Stimulated activated CD8-positive, alpha-beta memory T cell treated with anti-CD3 and anti-CD28 coated beads, Interleukin-12 subunit alpha, Interleukin-12 subunit beta, amount 100 ng/mL, for 1 hour (primary cell): ENCODE measurements at regions not wholly inside any gene's neighbourhood (a gene's known extent, or its start where the extent isn't known, plus 50 kb on each side); places are given as distances from the start of the nearest gene placed in this dataset.

Source experiments
- DNase-seq: peaks from one replicate; pipeline ENCODE4 v3.0.0-alpha.2; 2020; ENCODE audit warnings: low read depth

DNA sequence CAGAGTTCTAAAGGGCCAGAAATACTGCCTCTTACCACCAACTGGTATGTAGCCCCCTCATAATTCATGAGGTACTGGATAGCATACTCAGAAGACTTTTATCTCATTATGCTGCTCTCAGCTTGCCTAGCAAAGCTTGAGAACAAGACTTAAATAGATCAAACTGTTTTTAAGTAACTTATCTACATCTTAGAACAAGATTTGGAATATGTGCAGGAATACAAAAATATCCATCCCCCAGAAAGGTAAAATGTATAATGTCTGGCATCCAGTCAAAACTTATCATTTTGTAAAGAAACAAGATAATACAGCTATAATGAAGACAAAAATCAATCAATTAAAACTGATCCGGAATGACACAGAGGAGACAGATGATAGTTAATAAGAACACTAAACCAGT is 400.4 kb upstream of the TGFBR2 start:
- DNase-seq, result no peak

DNA sequence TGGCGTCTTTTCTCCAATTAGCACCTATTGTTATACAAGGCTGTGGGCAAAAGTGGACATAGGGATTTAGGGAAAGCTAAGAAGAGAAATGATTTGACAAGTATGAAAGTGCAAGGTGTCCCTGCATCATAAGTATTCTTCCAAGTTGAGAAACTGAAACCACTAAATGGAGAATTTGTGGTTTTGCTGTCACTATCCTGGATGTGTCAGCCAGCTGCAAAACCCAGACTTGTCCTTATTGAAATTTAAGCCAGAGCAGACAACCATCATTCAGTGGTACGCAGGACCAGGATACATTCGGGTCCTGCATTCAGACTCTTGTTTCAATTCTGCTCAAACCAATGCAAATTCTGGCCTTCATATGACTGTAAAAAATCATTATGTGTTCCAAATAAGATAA is 384.8 kb upstream of the TGFBR2 start:
- DNase-seq, result no peak

DNA sequence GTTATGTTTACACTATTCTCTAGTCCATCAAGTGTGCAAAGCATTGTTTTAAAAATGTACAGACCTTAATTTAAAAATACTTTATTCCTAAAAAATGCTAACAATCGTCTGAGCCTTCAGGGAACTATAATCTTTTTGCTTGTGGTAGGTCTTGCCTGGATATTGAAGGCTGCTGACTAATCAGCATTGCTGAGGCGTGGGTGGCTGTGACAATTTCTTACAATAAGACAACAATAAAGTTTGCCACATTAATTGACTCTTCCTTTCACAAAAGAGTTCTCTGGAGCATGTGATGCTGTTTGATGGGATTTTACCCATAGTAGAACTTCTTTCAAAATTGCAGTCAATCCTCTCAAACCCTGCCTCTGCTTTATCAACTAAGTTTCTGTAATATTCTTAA is 384.0 kb upstream of the TGFBR2 start:
- no peak for DNase-seq

DNA sequence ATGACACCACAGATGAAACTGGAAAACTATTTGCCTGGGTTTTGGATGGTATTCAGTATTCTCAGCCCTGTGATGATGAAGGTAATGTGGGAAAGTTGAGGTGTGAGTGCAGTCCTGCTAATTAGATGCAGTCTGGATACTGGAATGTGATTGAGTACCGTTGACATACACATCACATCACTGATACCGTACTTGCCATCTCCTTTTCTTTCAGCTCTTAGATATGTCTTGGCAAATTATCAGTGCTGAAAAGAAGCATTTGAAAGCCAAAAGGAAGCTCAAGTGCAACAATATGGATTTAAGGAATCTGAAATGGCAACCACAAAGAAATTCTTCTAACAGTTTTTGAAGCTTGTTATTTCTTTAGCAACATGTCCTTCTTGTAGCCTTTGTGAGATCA is 381.4 kb upstream of the TGFBR2 start:
- no peak for DNase-seq

DNA sequence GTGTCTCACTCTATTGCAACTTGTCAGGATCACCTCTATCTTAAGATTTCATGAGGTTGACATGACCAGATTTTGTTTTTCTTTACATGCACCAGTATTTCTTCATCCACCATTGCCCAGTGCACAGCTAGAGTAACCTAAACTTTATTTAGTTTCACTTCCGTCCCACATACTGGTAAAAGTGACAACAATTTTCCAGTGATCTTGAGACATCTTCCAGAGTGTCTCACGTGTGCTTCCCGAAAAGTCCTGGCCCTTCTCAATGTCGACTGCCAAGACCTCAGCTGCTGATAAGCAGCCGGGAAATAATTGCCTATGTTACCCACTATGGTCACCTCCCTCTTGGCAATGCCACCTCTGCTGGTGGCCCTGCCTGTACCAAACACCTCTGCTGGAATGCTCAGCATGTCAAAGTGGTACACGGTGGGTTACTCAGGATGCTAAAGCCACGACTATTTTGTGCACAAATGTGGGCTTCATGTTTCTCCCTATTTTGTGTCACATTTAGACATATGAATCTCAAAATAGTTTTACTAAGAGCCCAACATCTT is 379.7 kb upstream of the TGFBR2 start:
- no peak for DNase-seq

DNA sequence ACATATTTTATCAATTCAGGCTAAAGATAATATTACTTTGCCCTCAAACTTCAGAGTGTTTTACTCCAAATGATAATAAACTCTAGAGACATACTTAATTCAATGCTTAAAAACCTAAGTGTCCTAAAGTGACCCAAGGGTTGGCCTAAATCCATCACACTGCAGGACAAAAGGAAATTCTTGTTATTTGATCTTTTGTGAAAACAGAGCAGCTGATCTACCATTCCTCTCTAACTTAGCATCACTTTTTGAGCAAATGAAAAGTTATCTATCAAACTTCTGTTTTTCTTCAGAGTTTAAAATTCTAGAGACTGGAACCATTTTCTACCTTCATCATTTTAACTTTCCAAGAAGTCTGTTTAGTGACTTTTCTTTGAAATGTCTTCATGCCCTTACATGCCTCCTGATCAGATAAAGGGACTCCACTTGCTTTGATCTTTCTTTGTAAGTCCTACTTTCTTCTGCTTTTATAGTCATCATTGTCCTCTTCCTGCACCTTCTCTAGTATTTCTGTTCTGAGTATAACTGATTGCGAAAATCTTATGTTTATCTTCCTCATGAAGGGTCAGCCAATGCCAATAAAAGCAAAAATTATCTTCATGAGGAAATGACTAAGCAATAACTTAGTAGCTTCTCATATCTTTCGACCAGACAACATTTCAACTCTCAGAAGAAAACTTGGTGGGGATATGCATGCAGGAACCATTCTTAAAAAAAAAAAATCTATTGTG is 378.7 kb upstream of the TGFBR2 start:
- DNase-seq, result no peak

DNA sequence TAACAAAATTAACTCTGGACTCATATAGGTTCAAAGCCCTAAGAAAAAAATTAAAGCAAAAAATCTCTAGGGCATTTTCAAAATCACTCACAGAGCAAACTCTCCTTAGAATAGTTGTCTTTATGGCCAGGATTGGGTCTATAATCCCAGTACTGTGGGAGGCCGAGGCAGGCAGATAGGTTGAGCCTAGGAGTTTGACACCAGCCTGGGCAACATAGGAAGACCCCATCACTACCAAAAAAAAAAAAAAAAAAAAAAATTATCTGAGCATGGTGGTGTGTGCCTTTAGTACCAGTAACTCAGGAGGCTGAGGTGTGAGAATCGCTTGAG is 378.1 kb upstream of the TGFBR2 start:
- DNase-seq, result no peak

DNA sequence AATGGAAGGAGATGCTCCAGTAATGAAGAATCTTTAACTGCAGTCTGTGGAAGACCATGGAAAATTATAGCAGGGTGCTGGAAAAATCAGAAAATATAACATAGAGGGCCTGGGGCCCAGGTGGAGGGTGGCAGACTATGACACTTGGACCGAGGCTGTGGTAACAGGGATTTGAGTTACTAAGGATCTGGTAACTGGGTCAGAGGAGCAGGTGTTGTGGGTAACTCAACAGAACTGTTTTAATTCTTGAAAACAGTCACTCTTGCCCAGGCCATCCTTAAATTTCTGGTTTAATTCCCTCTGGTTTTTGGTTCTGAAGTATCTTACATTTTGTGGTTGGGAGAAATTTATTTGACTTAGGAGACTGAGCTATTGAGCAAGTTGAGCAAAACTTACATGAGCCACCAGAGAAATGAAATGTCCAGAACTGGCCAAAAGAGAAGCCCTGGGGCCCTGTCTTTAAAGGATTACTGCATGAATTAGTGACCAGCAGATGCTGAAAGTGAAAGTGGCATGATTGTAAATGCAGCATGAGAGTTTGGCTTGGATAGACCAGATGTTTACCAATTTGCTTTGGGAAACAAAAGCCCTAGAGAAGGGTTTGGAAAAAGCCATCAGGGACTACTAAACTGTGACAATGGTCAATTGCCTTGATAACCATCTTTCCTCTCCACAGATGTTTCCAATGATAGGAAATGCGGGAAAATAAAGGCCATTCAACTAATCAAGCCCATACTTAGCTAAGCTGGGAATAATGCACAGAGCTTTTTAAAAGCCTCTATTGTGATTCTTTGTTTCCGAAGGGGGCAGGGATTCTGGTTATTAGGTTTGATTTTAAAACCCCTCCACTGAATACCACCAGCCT is 374.9 kb upstream of the TGFBR2 start:
- no peak for DNase-seq

DNA sequence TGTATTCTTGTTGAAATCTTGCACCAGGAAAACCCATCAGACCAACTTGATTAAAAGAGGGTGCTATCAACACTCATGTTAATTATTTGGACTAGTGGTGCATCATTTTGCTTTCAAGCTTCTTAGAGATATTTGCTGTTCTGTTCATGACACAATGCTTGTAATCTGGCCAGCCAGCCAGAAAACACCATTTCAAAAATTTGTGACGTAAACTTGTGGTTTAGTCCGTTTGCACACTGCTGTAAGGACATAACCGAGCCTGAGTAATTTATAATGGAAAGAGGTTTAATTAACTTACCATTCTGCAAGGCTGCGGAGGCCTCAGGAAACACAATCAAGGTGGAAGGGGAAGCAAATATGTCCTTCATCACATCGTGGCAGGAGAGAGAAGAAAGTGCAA is 374.3 kb upstream of the TGFBR2 start:
- DNase-seq, result no peak

DNA sequence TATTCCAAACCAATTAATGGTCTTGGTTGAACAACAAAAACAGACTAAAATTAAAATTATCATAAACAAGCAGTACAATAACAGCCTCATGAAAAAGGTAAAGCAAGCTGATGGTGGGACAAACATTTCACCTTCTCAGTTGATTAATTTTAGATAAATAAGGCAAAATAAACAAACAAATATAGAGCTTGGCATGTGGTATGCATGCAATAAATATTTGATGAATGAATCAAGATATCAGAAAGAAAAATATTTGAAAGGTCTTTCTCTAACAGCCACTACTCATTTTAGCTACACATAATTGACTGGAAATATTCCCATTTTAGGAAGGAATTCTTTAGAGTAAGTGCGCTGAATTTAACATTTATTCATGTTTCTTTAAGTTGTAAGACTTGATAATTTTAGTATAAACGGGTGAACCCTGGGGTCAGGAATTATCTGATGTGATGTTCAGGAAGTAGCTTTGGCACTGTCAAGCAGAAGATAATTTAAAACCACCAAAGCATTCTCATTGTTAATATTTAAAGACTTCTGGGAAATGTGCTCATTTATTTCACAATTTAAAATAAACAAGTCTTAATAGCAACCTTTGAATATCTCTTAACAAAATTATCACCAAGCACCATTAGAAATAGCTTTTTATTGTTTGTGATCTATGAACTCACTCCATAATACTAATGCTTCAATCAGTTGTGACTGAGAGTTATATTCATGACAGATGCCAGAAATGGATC is 372.3 kb upstream of the TGFBR2 start:
- no peak for DNase-seq

DNA sequence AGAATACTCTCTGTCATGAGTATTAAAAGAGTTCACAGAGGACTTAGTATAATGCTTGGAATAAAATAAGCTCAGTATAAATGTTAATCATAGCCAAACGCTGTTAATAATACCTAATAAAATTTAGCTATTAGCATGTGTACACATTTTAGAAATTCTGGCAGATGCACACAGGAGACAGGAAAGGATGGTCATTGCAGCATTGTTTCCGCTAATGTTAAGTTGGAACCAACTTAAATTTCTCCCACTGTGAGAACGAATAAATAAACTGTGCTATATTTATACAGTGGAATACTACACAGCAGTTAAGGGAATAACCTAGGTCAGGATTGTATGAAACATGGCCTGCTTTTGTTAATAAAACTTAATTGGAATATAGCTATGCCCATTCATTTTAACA is 370.4 kb upstream of the TGFBR2 start:
- no peak for DNase-seq

DNA sequence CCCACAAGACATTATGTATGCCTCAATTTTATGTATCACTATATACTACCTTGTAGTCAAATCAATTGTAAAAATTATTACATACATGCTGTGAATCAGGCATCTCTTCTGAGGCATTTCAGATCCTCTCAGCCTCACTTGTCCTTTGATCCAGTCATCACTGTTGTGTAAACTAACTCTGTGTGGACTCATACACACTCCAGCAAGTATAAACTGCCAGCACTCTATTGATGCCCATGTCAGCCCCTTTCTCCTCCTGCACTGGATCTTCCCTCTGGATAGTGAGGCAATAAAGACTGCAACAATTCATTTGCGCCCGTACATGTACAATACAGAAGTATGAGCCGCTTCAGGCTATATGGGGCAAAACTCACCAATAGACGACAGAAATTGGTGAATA is 364.7 kb upstream of the TGFBR2 start:
- no peak for DNase-seq

DNA sequence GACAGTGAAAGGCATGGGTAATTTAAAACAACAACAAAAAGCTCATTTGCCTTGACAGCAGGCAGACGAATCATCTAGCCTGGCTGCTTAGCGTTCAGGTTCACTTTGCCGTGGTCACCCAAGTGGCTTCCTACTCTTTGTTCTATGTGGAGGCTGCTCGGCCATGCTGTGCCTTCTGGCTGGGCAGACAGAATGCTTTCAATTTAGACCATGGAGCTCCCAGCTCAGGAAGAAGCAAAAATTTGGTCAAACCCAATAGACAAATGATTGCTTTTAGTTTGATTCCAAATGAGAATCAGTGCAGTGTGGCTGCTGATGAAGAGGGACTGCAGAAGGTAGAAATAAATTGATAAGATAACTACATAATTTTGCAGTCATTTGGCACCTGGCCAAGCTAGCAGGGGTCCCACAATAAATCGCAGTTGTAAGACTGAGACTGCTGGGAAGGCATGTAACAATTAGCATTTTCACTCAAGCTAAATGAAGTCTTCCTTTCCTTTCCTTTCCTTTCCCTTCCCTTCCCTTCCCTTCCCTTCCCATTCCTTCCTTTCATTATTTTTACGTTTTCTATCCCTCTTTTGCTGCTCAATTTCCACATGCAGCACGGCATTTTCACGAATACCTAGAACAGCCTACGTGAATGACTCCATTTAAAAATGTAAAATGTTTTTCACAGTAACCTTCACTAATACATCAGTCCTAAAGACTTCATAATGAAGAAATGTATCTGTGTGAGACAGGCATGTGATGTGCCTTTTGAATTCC is 360.4 kb upstream of the TGFBR2 start:
- no peak for DNase-seq

DNA sequence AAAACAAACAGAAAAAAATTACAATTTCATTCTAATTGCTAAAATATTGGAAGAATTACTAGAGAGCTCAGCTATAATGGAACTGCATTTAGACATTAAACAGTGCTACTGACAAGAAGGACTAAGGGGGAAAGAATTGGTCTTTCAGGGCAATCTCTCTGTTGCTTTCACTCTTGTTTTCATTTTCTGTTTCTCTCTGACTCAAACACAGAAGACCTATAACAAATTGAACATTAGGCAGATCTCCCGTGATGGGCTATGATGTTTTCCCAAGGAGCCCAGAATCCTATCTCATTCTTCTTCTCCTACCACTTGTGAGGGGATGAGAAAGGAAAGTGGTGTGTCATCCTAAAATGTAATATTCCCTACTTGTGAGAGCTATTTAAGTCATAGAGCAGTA is 358.0 kb upstream of the TGFBR2 start:
- no peak for DNase-seq

DNA sequence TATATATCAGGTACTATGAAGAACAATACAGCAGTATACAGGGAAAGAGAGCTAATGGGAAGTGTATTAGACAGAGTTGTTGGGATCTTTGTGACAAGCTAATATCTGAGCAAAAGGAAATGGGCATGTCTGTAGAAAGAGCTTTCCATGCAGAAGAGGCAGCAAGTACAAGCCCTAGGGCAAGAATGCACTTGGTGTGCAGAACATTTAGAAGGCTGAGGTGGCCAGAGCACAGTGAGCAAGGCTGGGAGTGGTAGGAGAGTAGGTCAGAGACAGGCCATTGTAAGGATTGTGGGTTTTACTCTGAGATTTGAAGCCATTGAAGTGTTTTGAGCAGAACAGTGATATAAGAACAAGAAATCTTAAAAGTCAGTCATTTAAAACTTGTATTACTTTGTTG is 353.9 kb upstream of the TGFBR2 start:
- no peak for DNase-seq

DNA sequence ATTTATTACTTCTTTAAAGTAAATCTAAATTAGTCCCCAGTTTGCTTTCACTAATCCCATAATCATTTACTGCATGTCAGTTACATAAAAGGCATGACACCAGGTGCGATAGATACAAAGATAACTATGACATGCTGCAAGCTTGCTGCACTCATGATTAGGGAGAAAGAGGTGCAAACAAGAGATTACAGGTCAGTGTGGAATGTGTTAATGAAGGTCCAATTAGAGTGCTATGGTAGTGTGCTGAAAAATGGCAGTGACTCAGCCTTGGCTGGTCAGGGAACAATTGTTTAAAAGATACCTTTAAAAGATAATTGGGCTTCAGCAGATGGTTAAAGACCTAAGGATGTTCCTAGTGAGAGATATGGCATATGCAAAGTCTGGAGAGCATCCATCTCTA is 352.6 kb upstream of the TGFBR2 start:
- DNase-seq, result no peak

DNA sequence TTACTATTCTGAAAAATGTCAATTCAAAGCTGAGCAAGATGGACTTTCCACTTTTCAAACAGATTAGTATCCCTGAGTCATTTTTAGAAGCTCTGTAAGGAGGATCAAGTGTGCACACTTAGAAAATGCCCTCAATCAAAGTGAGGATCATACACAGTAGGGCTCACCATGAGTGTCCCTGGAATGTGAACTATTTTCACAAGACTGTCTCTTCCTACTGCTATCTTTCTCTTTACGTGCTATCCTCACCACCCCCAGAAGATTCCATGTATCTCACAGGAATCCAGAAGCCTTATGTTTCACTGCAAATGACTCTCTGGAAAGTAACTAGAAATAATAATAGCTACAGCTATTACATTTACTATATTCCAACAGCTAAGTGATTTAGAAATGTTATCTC is 349.9 kb upstream of the TGFBR2 start:
- no peak for DNase-seq

DNA sequence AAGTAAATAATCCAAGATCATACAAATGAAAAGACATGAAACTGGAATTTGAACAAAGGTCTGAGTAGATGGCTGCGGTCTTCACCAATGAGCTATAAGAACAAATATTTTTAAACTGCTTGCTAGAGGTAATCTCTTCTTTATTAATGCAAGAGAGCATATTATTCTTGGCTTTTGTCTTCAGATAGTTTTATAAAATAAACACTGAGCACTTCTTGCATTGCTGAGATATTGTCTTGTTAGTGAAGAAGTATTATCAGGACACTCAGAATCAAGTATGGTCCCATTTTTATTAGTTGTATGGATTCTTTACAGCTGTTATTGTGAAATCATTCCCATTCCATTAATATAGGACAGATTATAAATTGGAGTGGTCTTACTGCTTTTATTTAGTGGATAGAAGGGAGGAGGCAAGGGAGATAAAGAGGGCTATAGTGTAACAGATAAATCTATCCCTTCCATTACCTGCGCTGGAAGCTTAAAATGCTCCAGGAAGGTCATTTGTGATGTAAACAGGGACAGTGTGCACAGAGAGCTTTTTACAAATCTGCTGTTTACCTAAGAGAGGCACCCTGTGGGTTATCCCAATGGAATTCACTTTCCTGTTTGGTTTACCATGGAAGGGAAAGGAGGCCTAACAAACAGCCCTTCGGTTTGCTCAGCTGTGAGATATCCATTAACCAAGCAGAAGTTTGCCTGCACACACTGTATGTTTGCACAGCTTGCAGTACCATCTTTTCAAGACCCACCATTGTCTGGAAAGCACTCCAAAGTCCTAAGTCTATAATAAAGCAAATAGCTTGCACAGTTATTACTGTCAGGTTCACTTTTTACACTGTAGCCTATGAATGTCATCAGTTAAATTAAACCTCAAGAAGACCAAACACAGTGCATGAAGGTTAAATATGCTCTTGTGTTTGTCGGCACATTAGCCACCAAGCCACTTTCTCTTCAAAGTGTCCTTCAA is 347.7 kb upstream of the TGFBR2 start:
- no peak for DNase-seq

DNA sequence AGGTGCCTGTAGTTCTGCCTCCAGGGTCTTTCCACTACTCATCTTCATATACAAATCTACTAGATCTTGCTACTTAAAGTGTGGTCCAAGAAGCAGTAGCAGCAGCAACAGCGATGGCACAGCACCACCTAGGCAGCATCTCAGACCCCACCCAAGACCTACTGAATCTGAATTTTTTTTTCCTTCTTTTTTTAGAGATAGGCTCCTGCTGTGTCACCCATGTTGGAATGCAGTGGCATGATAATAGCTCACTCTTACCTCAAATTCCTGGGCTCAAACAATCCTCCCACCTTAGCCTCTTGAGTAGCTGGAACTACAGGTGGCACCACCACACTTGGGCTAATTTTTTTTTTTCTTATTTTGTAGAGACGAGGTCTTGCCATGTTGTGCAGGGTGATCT is 346.7 kb upstream of the TGFBR2 start:
- no peak for DNase-seq

DNA sequence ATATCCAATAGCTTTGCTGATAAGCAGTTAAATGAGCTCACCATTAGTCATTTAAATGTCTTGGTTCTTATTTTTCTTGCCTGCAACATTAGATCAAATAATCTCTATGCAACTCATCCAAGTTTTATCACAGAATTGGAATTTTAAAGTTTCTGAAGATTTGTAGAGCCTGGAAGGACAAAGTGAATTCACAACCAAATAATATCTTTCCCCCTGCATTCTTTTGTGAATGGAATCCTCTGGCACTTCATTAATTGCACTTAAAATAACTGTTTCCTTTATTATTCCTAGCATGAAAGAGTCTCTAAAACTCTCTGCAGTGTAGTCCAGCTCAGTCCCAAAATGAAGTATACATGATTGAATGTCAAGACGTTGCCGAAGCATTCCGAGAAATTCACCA is 345.6 kb upstream of the TGFBR2 start:
- no peak for DNase-seq
